HG03354 (cell line): ENCODE measurements at regions not wholly inside any gene's neighbourhood (a gene's known extent, or its start where the extent isn't known, plus 50 kb on each side); places are given as distances from the start of the nearest gene placed in this dataset.
"Not testable (repeated sequence)": the region's sequence is repeated elsewhere in the genome, so short reads cannot be mapped to it uniquely, and the experiment has no call there.

Source experiments
- ATAC-seq: cut with Tn5 transposase; IDR thresholded peaks from one replicate; pipeline ENCODE4 v1.9.1; 2021; ENCODE audit warnings: mild to moderate bottlenecking; ENCODE audit not compliant: unreplicated experiment, poor library complexity, severe bottlenecking

- ATAC-seq = no peak
Observed at GRCh38 chr13:33409673-33410510, 124.3 kb upstream of the STARD13 start.

GRCh38 chr13:33410619-33411018 is 125.1 kb upstream of the STARD13 start:
- ATAC-seq = no peak

GRCh38 chr13:33411312-33411711 is 125.8 kb upstream of the STARD13 start:
- no peak for ATAC-seq

GRCh38 chr13:33415822-33416221 is 130.3 kb upstream of the STARD13 start:
- no peak for ATAC-seq

GRCh38 chr13:33418224-33418953 is 132.8 kb upstream of the STARD13 start:
- not testable (repeated sequence) for ATAC-seq

- ATAC-seq = not testable (repeated sequence)
Observed at GRCh38 chr13:33420117-33420516, 134.6 kb upstream of the STARD13 start.

GRCh38 chr13:33426131-33426530 is 140.6 kb upstream of the STARD13 start:
- ATAC-seq = no peak

- ATAC-seq = no peak
Observed at GRCh38 chr13:33433316-33433715, 147.8 kb upstream of the STARD13 start.

- no peak for ATAC-seq
Observed at GRCh38 chr13:33434676-33435075, 149.1 kb upstream of the STARD13 start.

- no peak for ATAC-seq
Observed at GRCh38 chr13:33435207-33435606, 149.7 kb upstream of the STARD13 start.

- no peak for ATAC-seq
Observed at GRCh38 chr13:33438918-33439317, 153.4 kb upstream of the STARD13 start.

GRCh38 chr13:33441015-33441414 is 155.5 kb upstream of the STARD13 start:
- ATAC-seq = no peak

GRCh38 chr13:33445024-33445423 is 159.5 kb upstream of the STARD13 start:
- no peak for ATAC-seq

- ATAC-seq = no peak
Observed at GRCh38 chr13:33445476-33445875, 159.9 kb upstream of the STARD13 start.

- ATAC-seq = no peak
Observed at GRCh38 chr13:33446821-33447725, 161.5 kb upstream of the STARD13 start.

GRCh38 chr13:33448889-33449288 is 163.3 kb upstream of the STARD13 start:
- ATAC-seq = no peak

- no peak for ATAC-seq
Observed at GRCh38 chr13:33450956-33451709, 165.6 kb upstream of the STARD13 start.

GRCh38 chr13:33452873-33453517 is 167.4 kb upstream of the STARD13 start:
- ATAC-seq = no peak

- ATAC-seq = no peak
Observed at GRCh38 chr13:33453936-33454335, 168.4 kb upstream of the STARD13 start.
